GM04503 (cell line): ENCODE measurements at regions not wholly inside any gene's neighbourhood (a gene's known extent, or its start where the extent isn't known, plus 50 kb on each side); places are given as distances from the start of the nearest gene placed in this dataset.

Source experiments
- DNase-seq: peaks from one replicate; pipeline ENCODE4 v3.0.0-alpha.2; 2012; ENCODE audit warnings: low read depth

DNA sequence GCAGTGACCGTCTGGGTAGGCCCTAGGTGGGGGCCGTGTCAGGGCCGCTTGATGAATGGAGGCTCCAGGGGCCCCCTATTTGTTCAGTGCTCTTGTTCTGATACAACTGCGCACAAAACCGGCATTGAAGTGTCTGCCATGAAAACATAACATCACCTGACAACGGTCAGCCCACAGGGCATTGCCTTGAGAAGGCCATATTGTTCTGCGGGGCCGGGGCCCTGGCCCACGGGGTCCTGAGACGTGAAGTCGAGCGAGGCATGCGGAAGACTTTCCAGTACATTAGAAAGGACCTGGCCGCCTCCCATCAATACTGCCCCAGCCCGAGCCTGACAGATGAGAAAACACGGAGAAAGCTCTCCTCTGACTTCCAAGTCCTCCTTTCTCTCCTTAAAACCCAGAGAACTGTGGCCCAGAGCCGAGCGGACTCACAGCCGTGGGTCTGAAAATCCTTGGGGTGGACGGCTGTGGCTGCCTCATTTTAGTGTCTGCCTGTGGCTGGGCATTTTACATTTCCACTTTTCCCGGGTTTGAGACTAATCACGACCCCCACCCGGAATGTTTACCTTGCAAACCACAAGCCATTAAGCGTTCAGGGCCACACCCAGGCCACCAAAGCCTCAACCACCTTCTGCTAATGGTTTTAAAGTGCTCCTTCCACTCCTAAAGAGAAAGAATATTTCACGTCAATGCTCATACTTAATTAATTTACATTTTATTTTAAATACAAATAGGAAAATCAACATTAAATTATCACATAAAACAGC lies 391.0 kb upstream of the IRX2 start:
- DNase-seq: no peak

DNA sequence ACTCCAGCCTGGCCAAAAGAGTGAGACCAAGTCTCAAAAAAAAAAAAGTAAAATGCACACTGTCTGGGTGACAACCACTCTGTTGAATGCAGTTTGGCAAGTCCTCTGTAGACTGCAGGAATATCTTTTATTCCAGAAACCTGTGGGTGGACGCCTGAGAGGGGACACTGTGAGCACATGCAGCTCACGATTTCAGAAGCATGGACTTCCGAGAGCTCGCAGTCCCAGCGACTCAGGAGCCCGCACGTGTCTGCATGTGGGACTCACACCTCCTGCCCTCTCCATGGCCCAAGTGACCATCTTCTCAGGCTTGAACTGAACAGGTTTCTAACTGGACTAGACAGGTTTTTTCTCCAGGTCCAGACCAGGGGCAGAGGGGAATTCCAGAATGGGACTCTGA lies 388.6 kb upstream of the IRX2 start:
- DNase-seq: no peak

DNA sequence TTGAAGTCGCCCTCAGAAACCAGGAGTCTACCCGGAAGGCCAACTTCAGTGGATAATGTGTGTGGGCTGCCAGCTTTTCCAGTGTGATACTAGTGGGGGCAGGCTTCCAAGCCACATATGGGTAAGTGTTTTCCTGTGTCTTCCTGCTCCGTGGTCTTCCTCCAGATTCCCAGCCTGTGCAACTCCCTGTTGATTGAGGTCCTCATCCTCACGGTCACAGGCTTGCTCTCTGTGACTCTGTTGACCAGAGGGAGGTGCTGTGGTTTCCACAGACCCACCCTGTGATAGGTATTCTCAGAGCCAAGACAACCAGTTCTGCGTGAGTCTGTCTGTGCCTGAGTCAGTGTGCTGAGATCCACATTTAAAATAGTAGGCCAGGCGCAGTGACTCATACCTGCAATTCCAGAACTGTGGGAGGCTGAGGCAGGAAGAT lies 388.0 kb upstream of the IRX2 start:
- no peak for DNase-seq

DNA sequence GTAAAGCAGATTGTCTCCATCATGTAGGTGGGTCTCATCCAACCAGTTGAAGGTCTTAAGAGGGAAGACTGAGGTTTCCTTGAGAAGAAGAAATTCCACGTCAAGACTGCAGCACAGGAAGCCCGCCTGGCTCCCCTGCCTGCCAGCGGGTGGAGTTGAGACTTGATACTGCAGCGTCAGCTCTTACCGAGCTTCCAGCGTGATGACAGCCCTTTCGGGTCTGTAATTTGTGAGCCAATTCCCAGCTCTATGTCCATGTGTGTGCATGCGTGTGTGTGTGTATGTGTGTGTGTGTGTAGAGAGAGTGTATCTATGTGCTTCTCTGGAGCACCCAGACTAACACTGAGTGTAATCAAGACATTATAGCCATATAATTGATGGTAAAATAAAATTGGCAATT lies 379.7 kb upstream of the IRX2 start:
- no peak for DNase-seq

DNA sequence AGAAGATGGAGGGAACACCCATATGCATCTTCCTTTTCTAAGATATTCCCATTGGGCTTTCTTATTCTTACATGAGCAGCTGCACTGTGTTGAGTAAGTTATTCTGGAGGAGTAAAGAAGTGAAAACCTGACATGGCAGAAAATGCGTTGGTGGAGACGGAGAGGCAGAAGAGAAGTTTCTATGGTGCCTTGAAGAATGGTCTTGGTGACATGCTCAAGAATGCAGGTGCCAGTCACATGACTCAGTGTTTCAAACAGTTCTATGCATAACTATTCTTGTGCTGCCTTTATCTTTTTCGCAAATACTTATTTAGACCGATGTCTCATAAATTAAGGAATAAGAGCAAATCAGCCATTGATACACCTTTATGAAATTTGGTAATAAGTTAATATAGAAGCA lies 377.8 kb upstream of the IRX2 start:
- no peak for DNase-seq

DNA sequence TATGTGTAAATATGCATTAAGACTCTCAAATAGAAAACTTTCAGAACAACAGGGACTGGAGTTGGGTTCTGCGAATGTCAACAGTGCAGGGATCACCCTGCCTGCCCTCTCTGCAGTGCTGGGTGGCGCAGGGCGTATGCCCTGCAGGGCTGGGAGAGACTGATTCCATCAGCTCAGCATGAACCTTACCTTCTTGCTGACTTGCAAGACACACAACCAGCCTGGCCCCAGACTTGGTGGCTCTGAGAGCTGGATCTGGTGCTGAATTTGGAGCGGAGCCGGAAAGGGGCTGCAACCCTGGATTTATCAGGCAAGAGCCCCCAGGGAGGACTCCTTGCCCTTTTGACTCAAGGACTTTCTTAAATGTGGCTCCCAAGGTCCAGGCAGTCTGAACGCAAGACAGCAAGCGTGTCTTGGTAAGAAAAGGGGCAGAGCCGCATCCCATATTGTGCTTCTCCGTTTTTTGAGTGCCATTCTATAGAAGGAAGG lies 376.0 kb upstream of the IRX2 start:
- no peak for DNase-seq

DNA sequence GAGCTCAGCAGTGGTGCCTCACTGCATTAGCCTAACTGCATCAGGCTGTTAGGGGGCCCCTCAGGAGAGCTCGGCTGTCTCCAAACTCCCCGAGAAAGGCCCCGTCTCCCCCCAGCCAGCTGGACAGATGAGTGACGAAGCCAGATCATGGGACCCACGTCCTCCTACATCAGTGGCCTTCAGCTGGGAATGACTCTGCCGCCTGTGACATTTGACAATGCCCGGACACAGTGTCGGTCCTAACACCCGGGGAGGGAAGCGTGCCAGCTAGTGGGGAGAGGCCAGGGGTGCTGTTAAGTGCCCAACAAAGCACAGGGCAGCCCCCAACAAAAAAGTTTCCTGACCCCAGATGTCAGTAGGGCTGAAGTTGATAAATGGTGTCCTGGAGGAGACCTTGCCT lies 375.2 kb upstream of the IRX2 start:
- no peak for DNase-seq

DNA sequence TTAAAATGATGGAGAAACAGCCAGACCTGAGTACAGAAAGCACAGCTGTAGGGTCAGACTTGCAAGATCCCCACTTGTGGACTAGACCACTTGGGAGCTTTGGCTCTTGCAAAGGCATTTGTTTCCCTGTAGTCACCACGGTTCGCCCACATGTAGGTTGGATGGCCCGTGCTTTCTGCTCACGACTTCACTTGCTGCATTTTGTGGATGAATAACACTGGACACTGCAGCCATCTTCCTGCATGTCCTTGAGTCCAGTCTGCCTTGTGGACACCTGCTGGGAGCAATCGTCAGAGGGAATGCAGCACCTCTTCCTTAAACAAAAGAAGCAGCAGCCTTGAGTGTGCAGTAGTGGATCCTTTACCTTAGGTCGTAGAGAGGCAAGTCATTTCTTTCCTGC lies 372.9 kb upstream of the IRX2 start:
- DNase-seq: no peak

DNA sequence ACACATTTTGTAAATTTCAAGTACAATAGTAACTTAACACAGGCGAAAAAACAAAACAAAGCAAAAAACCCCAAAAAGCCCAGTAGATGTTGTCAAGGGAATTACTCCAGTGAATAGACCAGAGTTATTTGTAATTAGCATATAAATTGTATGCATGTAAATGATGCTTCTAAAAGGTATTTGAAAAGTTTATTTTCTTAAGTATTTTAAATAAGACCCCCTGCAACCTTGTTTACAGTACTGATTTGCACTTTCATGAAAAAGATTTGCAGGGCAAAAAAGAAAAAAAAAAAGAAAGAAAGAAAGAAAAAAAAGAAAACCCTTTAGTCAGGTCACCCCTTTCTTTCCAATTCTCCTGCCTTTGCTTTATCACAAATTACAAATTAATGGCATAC lies 372.3 kb upstream of the IRX2 start:
- DNase-seq: no peak

DNA sequence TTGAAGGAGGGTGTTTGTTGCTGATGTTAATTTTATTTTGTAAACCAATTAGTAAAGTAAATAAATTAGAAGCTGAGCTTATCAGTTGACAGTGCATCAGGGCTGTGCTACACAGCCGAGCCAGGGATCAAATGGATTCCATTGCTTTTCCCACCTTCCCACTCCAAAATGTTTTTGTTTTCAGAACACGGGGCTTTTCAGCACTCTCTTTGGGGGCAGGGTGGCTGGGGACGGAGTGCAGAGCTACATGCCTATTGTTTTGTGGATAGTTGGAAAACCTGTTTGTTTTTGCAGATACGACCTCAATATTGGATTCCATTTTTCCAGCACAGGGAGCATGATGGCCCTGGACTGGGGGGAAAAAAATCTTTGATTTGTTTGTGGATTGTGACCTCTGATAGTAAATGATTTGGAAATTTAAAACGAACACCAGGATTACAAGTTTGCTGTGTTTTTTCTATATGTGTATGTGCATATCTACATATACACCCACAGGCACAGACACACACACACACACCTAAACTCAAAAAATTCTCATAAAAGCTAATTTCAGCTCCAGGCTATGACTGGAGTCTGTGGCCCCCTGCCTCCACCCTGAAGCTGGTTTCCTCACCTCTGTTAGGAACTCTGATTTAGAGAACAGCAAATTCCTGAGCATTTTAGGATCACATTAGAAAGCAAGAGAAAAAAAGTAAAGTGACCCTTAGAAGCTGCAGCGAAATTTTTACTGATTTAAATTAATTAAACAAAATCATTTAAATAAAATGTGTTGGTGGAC lies 371.7 kb upstream of the IRX2 start:
- no peak for DNase-seq

DNA sequence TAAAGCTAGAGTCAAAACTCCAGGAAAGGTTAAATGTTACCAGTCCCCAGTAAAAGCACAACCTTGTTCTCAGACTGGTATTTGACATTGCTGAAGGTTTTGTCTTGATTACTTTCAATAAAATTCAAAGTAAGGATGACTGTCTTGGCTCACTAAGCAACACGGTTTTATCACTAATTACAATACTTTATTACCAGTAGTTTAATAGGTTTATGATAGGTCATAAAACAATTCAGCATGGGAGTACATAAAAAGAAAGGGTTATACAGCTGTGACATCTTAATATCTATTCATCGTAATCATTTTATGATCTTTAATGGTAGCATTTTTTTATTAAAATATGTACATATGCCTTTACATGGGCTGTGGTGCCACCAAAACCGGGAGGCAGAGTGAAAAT lies 370.7 kb upstream of the IRX2 start:
- no peak for DNase-seq

DNA sequence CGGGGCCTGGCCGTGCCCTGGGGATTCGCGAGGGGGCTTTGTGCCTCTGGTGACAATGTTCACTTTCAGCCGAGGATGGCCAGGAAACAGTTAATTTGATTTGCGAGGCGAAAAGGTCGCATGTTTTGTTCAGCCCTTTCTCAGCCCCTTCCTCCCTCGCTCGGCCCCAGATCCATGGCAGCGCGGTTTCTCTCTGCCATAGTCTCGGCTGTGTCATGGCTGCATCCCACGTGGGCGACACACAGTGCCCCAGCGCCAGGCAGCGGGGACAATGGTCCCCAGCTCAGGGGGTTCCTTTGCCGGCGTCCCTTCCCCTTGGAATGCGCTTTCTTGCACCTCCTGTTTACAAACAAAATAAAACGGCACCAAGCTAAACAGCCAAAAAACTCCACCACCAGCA lies 370.3 kb upstream of the IRX2 start:
- DNase-seq: no peak

DNA sequence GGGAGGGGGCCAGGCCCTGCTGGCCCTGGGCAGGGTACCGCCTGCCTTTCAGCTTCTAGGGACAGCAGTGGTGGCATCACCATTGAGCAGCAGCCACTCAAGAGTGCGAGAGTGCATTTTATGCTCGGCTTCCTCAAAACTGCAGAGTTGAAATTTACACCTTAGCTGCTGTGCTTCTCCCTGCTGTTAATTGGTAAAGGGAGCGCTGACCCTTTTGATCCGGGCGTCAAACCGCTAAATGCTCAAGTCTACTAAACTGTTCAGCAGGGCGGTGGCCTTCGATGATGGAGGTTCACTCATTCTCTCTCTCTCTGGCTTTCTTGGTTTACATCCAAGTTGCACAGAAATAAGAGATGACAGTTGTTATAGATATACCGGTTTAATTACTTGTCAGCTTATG lies 368.6 kb upstream of the IRX2 start:
- no peak for DNase-seq

DNA sequence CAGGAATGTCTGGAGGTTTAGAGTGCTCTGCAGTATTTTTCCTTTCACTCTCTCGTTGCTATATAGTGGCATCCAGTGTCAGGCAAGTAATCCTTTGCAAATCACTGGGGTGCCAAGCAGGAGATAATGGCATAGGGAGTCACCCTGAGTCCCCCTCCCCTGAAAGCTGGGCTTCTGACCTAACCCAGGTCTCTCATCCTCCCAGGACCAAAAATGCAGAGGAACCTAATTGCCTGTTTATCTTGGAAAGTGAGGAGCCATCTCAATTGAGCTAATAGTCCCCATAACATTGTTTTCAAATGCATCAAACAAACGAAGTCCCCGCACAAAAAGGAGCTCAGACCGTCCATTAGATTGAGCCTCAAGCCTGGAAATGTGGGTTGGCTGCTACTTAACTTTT lies 368.0 kb upstream of the IRX2 start:
- DNase-seq: no peak

DNA sequence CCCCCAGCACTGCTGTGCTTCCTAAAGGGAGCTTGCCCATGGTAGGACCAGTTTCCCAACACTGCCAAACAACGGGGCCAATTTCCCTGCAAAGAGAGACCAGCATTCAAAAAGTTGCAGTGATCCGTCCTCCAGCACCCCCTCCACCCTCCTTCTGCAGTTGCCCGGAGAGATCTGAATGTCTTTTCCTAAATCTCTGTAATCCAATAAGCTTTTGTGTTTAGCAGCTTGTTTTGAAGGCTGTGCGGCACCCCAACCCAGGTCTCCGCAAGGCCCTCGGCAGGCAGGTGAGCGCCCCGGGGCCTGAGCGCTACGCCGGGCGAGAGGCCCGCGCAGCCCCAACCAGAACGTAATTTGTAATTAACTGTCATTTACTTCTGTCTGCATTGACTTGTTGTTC lies 366.9 kb upstream of the IRX2 start:
- DNase-seq: no peak

DNA sequence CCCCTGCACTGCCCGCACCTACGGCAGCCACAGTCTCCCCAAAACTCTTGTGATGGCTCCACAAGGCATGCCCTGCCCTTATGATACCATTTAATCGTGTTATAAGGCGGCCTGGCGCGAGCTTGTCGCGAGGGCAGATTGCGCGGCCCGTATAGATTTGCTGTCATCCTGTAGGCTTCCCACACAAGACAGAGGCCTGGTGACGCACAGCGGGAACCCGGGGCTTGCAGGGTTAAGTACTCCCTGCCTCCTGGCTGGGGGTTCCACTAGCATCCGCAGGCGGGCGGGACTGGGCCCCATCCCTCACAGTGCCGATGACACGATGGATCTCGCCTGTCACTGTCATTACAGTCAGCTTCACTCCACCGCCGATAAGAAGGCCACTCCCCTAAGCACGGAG lies 364.9 kb upstream of the IRX2 start:
- no peak for DNase-seq

DNA sequence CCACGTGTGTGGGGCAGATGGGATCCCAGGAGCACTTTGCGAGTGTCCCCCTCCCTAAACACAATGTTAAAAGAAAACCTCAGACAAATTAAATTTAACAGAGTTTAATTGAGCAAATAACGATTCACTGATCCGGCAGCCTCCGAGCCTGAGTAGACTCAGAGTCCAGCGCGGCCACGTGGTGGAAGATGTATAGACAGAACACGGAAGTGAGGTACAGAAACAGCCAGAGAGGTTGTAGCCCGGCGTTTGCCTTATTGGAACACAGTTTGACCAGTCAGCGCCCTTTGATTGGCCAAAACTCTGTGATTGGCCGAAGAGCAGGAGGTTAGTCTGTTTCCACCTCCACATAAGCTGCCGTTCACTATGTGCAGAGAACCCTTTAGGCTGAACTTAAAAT lies 363.0 kb upstream of the IRX2 start:
- no peak for DNase-seq

DNA sequence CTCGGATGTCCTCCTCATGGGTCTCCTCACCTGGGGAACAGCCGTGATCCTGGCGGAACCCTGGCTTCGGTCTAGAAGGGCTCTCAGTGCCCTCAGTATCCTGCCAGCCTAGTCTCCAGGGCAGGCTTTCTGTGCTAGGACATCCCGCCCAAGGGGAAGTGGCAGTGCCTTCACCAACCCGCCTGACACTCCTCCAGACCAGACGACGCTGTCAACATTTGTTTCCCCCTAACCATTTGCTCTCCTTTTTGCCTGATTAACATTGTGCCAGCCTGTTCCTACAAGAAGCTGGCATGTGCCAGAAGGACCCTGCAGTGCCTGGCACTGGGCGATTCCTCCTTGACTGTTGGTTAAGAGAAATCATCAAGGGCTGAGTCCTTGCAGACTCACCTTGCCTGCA lies 358.9 kb upstream of the IRX2 start:
- DNase-seq: no peak

DNA sequence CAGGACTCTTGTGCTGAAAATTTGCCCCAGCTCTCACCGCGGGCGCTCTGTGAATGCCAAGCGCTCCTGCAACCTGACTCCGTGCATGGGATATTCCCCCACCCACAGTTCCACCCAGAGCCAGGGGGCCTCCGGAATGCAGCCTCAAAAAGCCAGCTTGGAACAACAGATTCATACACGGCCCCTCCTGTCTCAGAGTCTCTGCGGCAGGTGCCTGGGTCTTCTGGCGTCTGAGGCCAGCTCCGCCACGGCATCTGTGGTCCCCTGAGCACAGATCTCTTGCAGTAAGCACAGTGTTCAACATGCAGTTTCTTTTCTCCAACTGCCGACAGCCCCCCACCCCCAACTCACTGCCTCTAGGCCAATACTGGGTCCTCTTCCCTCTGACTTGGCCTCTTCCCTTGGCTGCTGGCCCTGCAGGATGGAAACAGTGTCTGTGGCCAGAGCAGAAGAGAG lies 355.7 kb upstream of the IRX2 start:
- no peak for DNase-seq

DNA sequence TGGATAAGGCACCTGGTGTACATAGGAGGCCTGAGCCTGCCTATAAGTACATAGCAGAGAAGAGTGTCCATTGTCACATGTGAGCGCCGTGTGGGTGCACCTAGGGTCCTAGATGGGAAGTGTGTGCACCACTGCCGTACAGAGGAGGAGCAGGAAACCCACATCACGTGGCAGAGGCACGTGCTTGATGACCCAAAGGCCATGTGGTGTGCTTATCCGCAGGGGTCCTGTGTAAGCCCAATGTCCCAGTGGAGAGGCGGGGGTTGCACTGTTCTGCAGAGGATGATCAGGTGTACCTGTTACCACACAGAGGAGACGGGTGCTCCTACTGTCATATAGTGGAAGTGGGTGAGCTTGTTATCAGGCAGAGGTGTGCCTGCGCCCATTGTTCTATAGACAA lies 354.1 kb upstream of the IRX2 start:
- no peak for DNase-seq

DNA sequence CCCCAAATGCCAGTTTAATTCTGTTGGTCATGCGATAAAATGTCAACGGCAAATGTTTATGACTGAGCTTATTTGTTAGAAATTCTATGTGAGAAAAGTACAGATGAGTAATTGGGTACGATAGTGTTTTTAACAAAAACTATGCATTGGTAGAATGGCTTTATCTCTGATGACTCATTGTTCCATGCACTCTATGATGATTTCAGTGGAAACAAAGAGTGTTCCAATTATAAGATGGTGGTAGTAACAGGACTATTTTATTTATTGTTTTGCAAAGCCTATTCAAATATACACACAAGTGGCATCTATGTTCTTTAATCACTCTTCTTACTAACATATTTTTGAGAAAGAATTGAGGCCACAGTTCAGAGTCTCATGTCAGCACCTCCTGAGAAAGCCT lies 353.7 kb upstream of the IRX2 start:
- DNase-seq: no peak

DNA sequence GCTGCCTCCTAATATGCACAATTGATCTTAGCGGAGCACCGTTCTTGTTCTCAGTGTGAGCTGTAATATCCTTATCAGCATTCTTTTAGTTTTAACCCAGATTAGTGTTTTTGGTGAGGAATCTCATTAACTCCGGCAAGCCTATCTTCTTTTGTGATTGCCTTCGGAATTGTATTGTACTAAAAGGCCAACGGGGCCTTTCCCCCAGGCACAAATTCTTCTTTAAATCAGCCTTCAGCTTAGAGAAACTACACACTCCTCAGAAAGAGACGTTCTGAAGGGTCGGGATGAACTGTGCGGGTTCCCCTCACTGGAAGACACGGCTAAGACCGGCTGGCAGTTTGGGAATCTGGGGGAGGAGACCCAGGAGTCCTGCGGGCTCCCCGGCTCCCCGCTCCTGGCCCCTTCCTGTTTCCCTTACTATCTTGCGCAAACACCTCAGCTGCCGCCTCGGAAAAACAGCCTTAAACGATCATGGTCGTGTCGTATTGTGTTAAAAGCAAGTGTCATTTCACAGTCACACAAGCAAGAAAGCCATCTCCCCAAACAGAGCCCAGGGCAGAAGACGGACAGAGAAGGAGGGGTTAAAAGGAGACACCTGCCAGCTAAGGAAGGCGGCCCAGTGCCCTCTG lies 353.1 kb upstream of the IRX2 start:
- no peak for DNase-seq

DNA sequence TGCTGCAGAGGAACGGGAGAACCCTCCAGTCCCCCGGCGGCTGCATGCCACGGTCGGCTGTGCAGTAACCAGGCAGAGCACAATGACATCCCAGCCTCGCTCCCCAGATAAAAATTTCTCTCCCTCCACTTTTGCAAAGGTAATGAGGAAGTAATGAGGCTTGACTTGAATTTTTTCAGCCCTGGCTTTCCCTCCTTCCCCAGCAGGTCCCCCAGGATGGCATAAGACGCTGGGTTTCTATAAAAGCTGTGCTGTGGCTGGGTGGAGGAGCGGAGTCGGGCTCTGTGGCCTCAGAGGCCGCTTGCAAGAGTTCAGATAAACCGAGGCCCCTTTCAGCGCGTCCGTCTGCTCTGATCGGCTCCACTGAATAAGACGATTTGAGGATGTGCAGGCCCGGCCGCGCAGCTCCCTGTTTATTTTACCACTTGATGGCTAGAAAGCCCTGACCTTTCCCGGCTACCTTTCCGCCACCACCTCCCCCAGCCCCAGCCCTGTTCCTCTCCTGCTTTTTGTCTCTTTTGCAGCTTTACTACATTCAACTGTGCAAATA lies 351.9 kb upstream of the IRX2 start:
- no peak for DNase-seq
